SJCRH30 (cell line): ENCODE measurements at regions not wholly inside any gene's neighbourhood (a gene's known extent, or its start where the extent isn't known, plus 50 kb on each side); places are given as distances from the start of the nearest gene placed in this dataset.
"Not testable (repeated sequence)": the region's sequence is repeated elsewhere in the genome, so short reads cannot be mapped to it uniquely, and the experiment has no call there.

ENCODE experiments used
- DNase-seq, 2 experiments: peaks; one replicate each; pipeline ENCODE4 v3.0.0-alpha.2; 2015 to 2020
- H3K27ac ChIP-seq: fragments of 250-450 bp; sonication (Bioruptor Pico); 2 replicates; pipeline ENCODE4 v1.5.1; 2020; ENCODE audit warnings: mild to moderate bottlenecking, moderate library complexity
- H3K27me3 ChIP-seq: fragments of 250-450 bp; sonication (Bioruptor Pico); 2 replicates; pipeline ENCODE4 v1.5.1; 2020; ENCODE audit warnings: mild to moderate bottlenecking, moderate library complexity
- H3K36me3 ChIP-seq: fragments of 250-450 bp; sonication (Bioruptor Pico); 2 replicates; pipeline ENCODE4 v1.5.1; 2020; ENCODE audit warnings: mild to moderate bottlenecking, moderate library complexity
- H3K4me1 ChIP-seq: fragments of 250-450 bp; sonication (Bioruptor Pico); 2 replicates; pipeline ENCODE4 v1.5.1; 2020; ENCODE audit warnings: mild to moderate bottlenecking, moderate library complexity
- H3K4me3 ChIP-seq: fragments of 250-450 bp; sonication (Bioruptor Pico); 2 replicates; pipeline ENCODE4 v1.5.1; 2020; ENCODE audit warnings: mild to moderate bottlenecking, moderate library complexity
- H3K9me3 ChIP-seq: fragments of 250-450 bp; sonication (Bioruptor Pico); replicated peaks from 2 replicates; pipeline ENCODE4 v1.5.1; 2020; ENCODE audit warnings: mild to moderate bottlenecking, moderate library complexity

GRCh38 chr22:25281675-25282345, 62.4 kb downstream of the CRYBB2 start:
- no peak for DNase-seq
- Histone ChIP-seq H3K4me1 (no peaks in the 10 kb centered on the region), H3K36me3 (no peaks in the 10 kb centered on the region), H3K9me3 (no peaks in the 10 kb centered on the region), H3K27me3 (peaks cover 2% of the 10 kb centered on the region; the same call in 1 of the 2 replicates), H3K4me3 (no peak overlapping the region), H3K27ac (no peak overlapping the region)

DNA sequence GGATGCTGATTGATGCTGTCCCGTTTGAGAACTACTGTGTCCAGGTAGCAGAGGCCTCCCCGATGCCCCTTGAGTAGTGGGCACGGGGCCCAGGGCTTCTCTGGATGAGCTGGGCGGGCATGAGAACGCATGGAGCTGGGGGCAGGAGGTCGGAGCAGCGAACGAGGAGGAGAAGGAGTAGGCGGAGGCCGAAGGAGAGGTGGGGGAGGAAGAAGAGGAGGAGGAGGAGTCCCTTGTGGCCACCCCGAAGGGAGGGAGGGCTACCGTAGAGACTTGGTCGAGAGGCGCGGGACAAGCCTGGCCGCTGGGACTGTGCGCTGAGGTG, 62.9 kb downstream of the CRYBB2 start:
- Histone ChIP-seq H3K27ac (no peak overlapping the region), H3K4me3 (no peak overlapping the region), H3K27me3 (peaks cover 3% of the 10 kb centered on the region; the same call in 1 of the 2 replicates), H3K9me3 (no peaks in the 10 kb centered on the region), H3K36me3 (no peaks in the 10 kb centered on the region), H3K4me1 (no peaks in the 10 kb centered on the region)
- no peak for DNase-seq

DNA sequence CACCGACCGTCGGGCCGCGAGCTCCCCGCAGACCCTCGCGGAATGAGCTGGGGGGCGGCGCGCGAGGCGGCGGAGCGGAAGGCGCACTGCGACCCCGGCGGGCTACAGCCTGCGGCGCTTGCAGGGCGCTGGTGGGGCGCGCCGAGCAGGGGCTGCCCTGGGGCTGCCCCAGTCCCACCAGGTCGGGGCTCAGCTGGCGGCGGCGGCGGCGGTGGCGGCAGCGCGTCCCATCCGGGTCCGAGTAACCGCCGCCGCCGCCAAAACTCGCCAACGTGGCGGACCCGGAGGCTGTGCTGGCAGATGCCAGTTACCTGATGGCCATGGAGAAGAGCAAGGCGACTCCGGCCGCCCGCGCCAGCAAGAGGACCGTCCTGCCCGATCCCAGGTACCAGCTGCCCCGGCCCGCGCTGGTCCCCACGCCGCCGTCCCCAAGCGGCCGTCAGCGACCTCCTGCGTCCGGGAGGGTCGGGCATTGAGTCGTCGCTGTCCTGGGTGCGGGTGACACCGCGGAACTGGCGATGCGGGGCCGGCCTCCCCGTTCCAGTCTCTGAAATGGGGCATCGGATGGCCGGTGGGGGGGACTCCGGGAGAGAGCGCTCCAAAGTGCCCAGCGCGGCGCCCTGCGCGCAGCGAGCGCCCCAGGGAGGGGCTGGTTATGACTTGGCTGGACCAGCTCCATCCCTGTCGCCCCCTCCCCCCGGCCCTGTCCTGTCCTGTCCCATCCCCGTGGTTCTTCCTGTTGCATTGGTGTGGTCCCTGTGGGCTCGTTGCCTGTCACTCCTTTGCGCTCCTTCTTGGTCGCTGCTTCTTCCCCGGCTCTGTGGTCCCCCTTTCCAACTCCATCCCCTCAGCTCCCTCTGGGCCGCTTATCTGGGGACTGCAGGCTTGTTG, 63.5 kb downstream of the CRYBB2 start:
- DNase-seq = no peak
- no peaks in the 10 kb centered on the region for H3K9me3 ChIP-seq
- H3K27ac ChIP-seq = no peak overlapping the region

DNA sequence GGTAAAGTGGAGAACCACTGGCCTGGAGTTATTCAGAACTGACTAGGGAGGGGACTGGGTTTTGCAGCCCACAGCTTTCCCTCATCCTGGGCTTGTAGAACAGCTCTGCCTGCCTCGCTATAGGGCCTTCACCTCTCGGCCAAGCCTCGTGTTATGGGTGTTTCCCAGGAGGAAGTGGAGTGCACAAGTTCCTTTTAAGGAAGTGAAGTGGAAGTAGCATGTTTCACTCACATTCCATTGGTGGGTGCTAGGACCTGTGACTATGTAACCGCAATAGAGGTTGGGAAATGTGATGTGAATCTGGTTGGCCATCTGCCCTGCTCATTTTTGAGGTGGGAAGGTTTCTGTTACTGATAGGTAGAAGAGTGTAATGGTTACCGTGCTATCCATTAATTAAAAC, 69.0 kb downstream of the CRYBB2 start:
- not testable (repeated sequence) for H3K9me3 ChIP-seq, H3K4me1 ChIP-seq, H3K27ac ChIP-seq, H3K4me3 ChIP-seq, H3K27me3 ChIP-seq, H3K36me3 ChIP-seq, DNase-seq

More for the DNA sequence above, 63.5 kb downstream of the CRYBB2 start:
- H3K4me3 ChIP-seq = no peak overlapping the region
- no peaks in the 10 kb centered on the region for H3K36me3 ChIP-seq
- H3K4me1 ChIP-seq = no peaks in the 10 kb centered on the region
- peaks cover 3% of the 10 kb centered on the region; the same call in 1 of the 2 replicates for H3K27me3 ChIP-seq

- DNase-seq, H3K4me3 ChIP-seq: not testable (repeated sequence)
Measured at GRCh38 chr22:25301912-25302311, 82.5 kb downstream of the CRYBB2 start.

GRCh38 chr22:25309586-25309985, 90.1 kb downstream of the CRYBB2 start:
- not testable (repeated sequence) for H3K36me3 ChIP-seq, H3K4me1 ChIP-seq, DNase-seq, H3K9me3 ChIP-seq, H3K27ac ChIP-seq, H3K4me3 ChIP-seq
- H3K27me3 ChIP-seq = peaks cover 13% of the 10 kb centered on the region; the same call in 1 of the 2 replicates

More at GRCh38 chr22:25301912-25302311, 82.5 kb downstream of the CRYBB2 start:
- not testable (repeated sequence) for H3K9me3 ChIP-seq, H3K36me3 ChIP-seq, H3K4me1 ChIP-seq, H3K27ac ChIP-seq, H3K27me3 ChIP-seq

DNA sequence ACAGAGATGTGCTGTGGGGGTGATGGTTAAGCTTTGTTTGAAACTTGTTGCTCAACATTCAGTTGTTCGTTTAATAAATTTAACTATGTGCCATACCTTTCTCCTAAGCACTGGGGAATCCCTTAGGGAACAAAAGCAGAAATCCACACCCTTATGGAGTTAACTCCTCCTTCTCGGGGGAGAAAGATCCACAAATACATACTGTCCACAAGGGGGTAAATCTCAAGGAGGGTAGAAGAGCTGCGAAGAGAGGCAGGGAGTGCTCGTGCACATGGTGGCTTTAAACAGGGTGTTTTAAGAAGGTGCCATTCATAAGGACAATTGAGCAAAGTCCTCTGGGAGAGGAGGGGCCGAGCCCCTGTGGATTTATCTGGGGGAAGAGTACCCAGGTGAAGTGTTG, 92.5 kb downstream of the CRYBB2 start:
- not testable (repeated sequence) for H3K36me3 ChIP-seq, H3K27ac ChIP-seq, H3K4me1 ChIP-seq, DNase-seq, H3K4me3 ChIP-seq, H3K9me3 ChIP-seq
- peaks cover 15% of the 10 kb centered on the region; the same call in 1 of the 2 replicates for H3K27me3 ChIP-seq

- Histone ChIP-seq H3K27ac (no peak overlapping the region), H3K4me1 (no peaks in the 10 kb centered on the region), H3K4me3 (no peak overlapping the region), H3K9me3 (no peaks in the 10 kb centered on the region), H3K36me3 (no peaks in the 10 kb centered on the region), H3K27me3 (peaks cover 17% of the 10 kb centered on the region; the same call in 1 of the 2 replicates)
- no peak for DNase-seq
Measured at GRCh38 chr22:25318081-25318823, 98.8 kb downstream of the CRYBB2 start.

- H3K27me3 ChIP-seq = no peaks in the 10 kb centered on the region
- no peak overlapping the region for H3K4me3 ChIP-seq
- H3K9me3 ChIP-seq = 0 out of 2 replicates have a peak, but pooled peaks cover 3% of the 10 kb centered on the region
- no peaks in the 10 kb centered on the region for H3K4me1 ChIP-seq
- H3K27ac ChIP-seq = no peak overlapping the region
- DNase-seq = no peak
- H3K36me3 ChIP-seq = no peaks in the 10 kb centered on the region
Measured at GRCh38 chr22:25327018-25327755, 107.7 kb downstream of the CRYBB2 start.

- DNase-seq = no peak
- Histone ChIP-seq H3K27ac (no peak overlapping the region), H3K27me3 (no peaks in the 10 kb centered on the region), H3K4me1 (no peaks in the 10 kb centered on the region), H3K36me3 (no peaks in the 10 kb centered on the region), H3K9me3 (0 out of 2 replicates have a peak, but pooled peaks cover 3% of the 10 kb centered on the region), H3K4me3 (no peak overlapping the region)
Measured at GRCh38 chr22:25331050-25331449, 111.6 kb downstream of the CRYBB2 start.

DNA sequence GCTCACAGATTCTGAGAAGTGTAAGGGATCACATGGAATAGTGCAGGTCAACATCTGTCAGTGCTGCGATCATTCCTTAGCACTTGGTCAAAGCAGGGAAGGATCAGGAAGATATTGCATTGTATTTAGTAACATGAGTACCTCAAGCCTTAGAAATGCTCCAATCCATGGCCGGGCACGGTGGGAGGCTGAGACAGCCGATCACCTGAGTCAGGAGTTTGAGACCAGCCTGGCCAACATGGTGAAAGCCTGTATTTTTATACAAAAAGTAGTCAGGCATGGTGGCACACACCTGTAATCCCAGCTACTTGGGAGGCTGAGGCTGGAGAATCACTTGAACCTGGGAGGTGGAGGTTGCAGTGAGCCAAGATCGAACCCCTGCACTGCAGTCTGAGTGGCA, 112.5 kb downstream of the CRYBB2 start:
- H3K4me1 ChIP-seq, H3K27me3 ChIP-seq, H3K4me3 ChIP-seq, H3K36me3 ChIP-seq, DNase-seq, H3K9me3 ChIP-seq, H3K27ac ChIP-seq: not testable (repeated sequence)

GRCh38 chr22:25332386-25332785, 112.9 kb downstream of the CRYBB2 start:
- no peak for DNase-seq
- Histone ChIP-seq H3K4me3 (no peak overlapping the region), H3K36me3 (no peaks in the 10 kb centered on the region), H3K9me3 (0 out of 2 replicates have a peak, but pooled peaks cover 3% of the 10 kb centered on the region), H3K27ac (no peak overlapping the region), H3K27me3 (no peaks in the 10 kb centered on the region), H3K4me1 (no peaks in the 10 kb centered on the region)

DNA sequence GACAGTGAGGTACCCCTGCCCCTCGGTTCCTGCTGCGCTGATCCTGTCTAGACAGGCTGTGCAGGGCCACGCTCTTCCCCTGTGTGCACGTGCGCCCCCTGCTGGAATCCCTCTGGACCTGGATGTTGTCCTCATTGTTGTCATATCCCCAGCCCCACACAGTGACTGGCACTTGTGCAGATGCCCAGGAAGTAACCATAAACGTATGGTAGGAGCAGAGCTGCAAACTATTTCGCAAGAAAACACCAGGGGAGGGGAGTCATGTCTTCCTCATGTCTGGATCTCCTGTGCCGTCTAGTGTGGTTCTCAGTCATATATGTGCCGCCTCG, 114.7 kb downstream of the CRYBB2 start:
- no peaks in the 10 kb centered on the region for H3K36me3 ChIP-seq
- H3K4me3 ChIP-seq = no peak overlapping the region
- peak; percentile 63 to 74 for DNase-seq
- H3K27ac ChIP-seq = no peak overlapping the region
- no peaks in the 10 kb centered on the region for H3K4me1 ChIP-seq
- peaks cover 3% of the 10 kb centered on the region; the same call in 1 of the 2 replicates for H3K9me3 ChIP-seq
- no peaks in the 10 kb centered on the region for H3K27me3 ChIP-seq

DNA sequence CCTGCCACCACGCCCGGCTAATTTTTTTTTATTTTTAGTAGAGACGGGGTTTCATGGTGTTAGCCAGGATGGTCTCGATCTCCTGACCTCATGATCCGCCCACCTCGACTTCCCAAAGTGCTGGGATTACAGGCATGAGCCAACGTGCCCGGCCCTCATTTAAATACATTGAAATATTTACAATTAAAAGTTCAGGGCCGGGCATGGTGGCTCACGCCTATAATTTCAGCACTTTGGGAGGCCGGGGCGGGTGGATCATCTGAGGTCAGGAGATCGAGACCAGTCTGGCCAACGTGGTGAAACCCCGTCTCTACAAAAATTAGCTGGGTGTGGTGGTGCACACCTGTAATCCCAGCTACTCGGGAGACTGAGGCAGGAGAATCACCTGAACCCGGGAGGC, 115.2 kb downstream of the CRYBB2 start:
- not testable (repeated sequence) for H3K4me1 ChIP-seq, H3K27ac ChIP-seq, H3K4me3 ChIP-seq, H3K36me3 ChIP-seq, H3K9me3 ChIP-seq, DNase-seq, H3K27me3 ChIP-seq
